CD14-positive monocyte (primary cell): ENCODE measurements at regions not wholly inside any gene's neighbourhood (a gene's known extent, or its start where the extent isn't known, plus 50 kb on each side); places are given as distances from the start of the nearest gene placed in this dataset.

ENCODE experiments used
- DNase-seq, 3 donors: peaks; one replicate each; pipeline ENCODE4 v3.0.0-alpha.2; 2011 to 2022
- H2AFZ ChIP-seq: 2 replicates; pipeline ENCODE4 v1.6.0; 2012; ENCODE audit warnings: mild to moderate bottlenecking, low read depth, low read length, inconsistent platforms; ENCODE audit not compliant: insufficient read depth, poor library complexity, severe bottlenecking
- H3K27ac ChIP-seq, 2 donors: 1 replicate in 1 of 2; 2 replicates in 1 of 2; pipeline ENCODE4 v1.5.1; 2012 to 2013; ENCODE audit warnings: low read length in 2 of 2, control low read depth in 1 of 2, inconsistent platforms in 1 of 2, low read depth in 1 of 2, mild to moderate bottlenecking in 1 of 2
- H3K27me3 ChIP-seq, 2 donors: one replicate each; pipeline versions ENCODE4 v1.6.0 to v1.6.1; 2011 to 2013; ENCODE audit warnings: low read length in 2 of 2; ENCODE audit not compliant: control insufficient read depth in 2 of 2, insufficient read depth in 2 of 2
- H3K36me3 ChIP-seq, 2 donors: replicated peaks in 1 of 2; 1 replicate in 1 of 2; 2 replicates in 1 of 2; pipeline versions ENCODE4 v1.5.1 to v1.6.1; 2012 to 2013; ENCODE audit warnings: low read length in 2 of 2, control low read depth in 1 of 2, inconsistent platforms in 1 of 2, mild to moderate bottlenecking in 1 of 2; ENCODE audit not compliant: insufficient read depth in 2 of 2, control insufficient read depth in 1 of 2
- H3K4me1 ChIP-seq, 2 donors: 1 replicate in 1 of 2; 2 replicates in 1 of 2; pipeline versions ENCODE4 v1.5.1 to v1.6.1; 2012 to 2013; ENCODE audit warnings: low read length in 2 of 2, control low read depth in 1 of 2, inconsistent platforms in 1 of 2, mild to moderate bottlenecking in 1 of 2, moderate library complexity in 1 of 2; ENCODE audit not compliant: insufficient read depth in 2 of 2, control insufficient read depth in 1 of 2
- H3K4me2 ChIP-seq: replicated peaks from 2 replicates; pipeline ENCODE3; 2012; ENCODE audit warnings: low read length, moderate library complexity, mild to moderate bottlenecking; ENCODE audit not compliant: poor library complexity, severe bottlenecking; ENCODE audit errors: extremely low read depth
- H3K4me3 ChIP-seq, 3 experiments: fragments of 200-600 bp in 1 of 3; sonication (generic) in 1 of 3; replicated peaks in 1 of 3; 1 replicate in 2 of 3; 2 replicates in 1 of 3; pipeline ENCODE4 v1.5.1; 2011 to 2013; ENCODE audit warnings: low read length in 3 of 3, mild to moderate bottlenecking in 3 of 3, control low read depth in 2 of 3, low read depth in 2 of 3, inconsistent platforms in 1 of 3, moderate library complexity in 1 of 3
- H3K79me2 ChIP-seq: 2 replicates; pipeline ENCODE4 v1.6.0; 2012; ENCODE audit warnings: mild to moderate bottlenecking, control low read depth, inconsistent platforms, low read length, moderate library complexity; ENCODE audit not compliant: insufficient read depth
- H3K9ac ChIP-seq: 2 replicates; pipeline ENCODE4 v1.6.0; 2017; ENCODE audit warnings: low read length, mild to moderate bottlenecking; ENCODE audit not compliant: insufficient read depth, poor library complexity, severe bottlenecking
- H3K9me3 ChIP-seq, 2 donors: replicated peaks in 1 of 2; 1 replicate in 1 of 2; 2 replicates in 1 of 2; pipeline versions ENCODE4 v1.5.1 to v1.6.1; 2012 to 2013; ENCODE audit warnings: low read length in 2 of 2, control low read depth in 1 of 2; ENCODE audit not compliant: control insufficient read depth in 1 of 2, insufficient read depth in 1 of 2
- H4K20me1 ChIP-seq: 2 replicates; pipeline ENCODE4 v1.6.0; 2012; ENCODE audit warnings: mild to moderate bottlenecking, low read length, control low read depth, moderate library complexity; ENCODE audit not compliant: insufficient read depth
- H3K27ac Mint-ChIP-seq, 7 donors: one replicate each; pipeline ENCODE4 v1.8.0; 2020; ENCODE audit warnings: mild to moderate bottlenecking in 7 of 7, mixed read lengths in 7 of 7, moderate library complexity in 6 of 7, inconsistent platforms in 2 of 7
- H3K27me3 Mint-ChIP-seq, 3 donors: one replicate each; pipeline ENCODE4 v1.8.0; 2021 to 2022; ENCODE audit warnings: low read depth in 3 of 3, mild to moderate bottlenecking in 3 of 3, mixed read lengths in 3 of 3, moderate library complexity in 3 of 3, inconsistent platforms in 1 of 3
- H3K36me3 Mint-ChIP-seq, 2 donors: one replicate each; pipeline ENCODE4 v1.8.0; 2020; ENCODE audit warnings: mixed read lengths in 2 of 2, inconsistent platforms in 1 of 2, mild to moderate bottlenecking in 1 of 2
- H3K4me1 Mint-ChIP-seq: one replicate; pipeline ENCODE4 v1.8.0; 2020; ENCODE audit warnings: mild to moderate bottlenecking, mixed read lengths
- H3K4me3 Mint-ChIP-seq, 2 donors: one replicate each; pipeline ENCODE4 v1.8.0; 2020; ENCODE audit warnings: mild to moderate bottlenecking in 2 of 2, mixed read lengths in 2 of 2, moderate library complexity in 1 of 2
- H3K9me3 Mint-ChIP-seq, 7 donors: one replicate each; pipeline ENCODE4 v1.8.0; 2020 to 2022; ENCODE audit warnings: mixed read lengths in 7 of 7, mild to moderate bottlenecking in 6 of 7, moderate library complexity in 6 of 7, inconsistent platforms in 2 of 7
- CTCF ChIP-seq: fragments of 200-600 bp; IDR thresholded peaks from one replicate; pipeline ENCODE4 v1.8.0; 2022; ENCODE audit warnings: antibody characterized with exemption, mild to moderate bottlenecking
- WGBS: methylation state at CpG from one replicate; pipeline ENCODE4 v1.1.5; 2013; ENCODE audit warnings: missing lambda C conversion rate; ENCODE audit not compliant: insufficient coverage; 5-methylcytosine and 5-hydroxymethylcytosine counted together
- intact Hi-C, 2 donors: fragments of 100-400 bp; cut with micrococcal nuclease; formaldehyde crosslinking; loops; one replicate each; pipeline versions ENCODE4 v1.15.0 to v1.15.1; 2023

DNA sequence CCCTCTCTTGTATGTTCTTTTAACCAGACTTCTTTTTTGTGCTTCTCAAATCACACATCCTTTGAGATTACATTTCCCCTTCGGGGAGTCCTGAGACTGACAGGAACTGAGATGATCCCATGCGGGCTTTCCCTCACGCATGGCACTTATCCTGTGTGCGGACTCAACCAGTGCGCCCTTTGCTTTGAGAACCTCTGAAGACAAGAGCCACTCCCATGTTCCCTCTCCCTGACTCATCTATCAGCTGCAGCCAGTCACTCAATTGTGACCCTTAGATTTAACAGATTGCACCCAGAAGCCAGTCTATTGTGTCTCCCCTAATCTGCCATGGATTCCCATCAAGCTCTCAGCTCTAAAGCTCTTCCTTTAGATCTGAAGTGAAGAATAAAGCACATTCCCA is 353.9 kb upstream of the MEOX2 start:
- peaks cover 0 to 2% (median 1%) of the 10 kb centered on the region in 3 donors for H3K27me3 Mint-ChIP-seq
- DNase-seq = no peak
- no peak overlapping the region for H3K4me3 ChIP-seq
- no peak overlapping the region for H3K27ac ChIP-seq
- H3K4me1 Mint-ChIP-seq = no peaks in the 10 kb centered on the region
- H3K4me2 ChIP-seq = no peak overlapping the region
- no peak overlapping the region for H3K9ac ChIP-seq
- no peak overlapping the region for H3K27ac Mint-ChIP-seq
- H3K36me3 Mint-ChIP-seq = no peaks in the 10 kb centered on the region
- no peaks in the 10 kb centered on the region for H3K36me3 ChIP-seq
- no peaks in the 10 kb centered on the region for H3K4me1 ChIP-seq
- H3K9me3 Mint-ChIP-seq = peaks cover 5 to 16% (median 9%) of the 10 kb centered on the region in 7 donors
- peaks cover 0 to 10% of the 10 kb centered on the region in 2 donors for H3K9me3 ChIP-seq
- H3K27me3 ChIP-seq = no peaks in the 10 kb centered on the region
- no peaks in the 10 kb centered on the region for H3K79me2 ChIP-seq
- no peak for TF ChIP-seq CTCF
- H2AFZ ChIP-seq = no peak overlapping the region
- no peaks in the 10 kb centered on the region for H4K20me1 ChIP-seq
- H3K4me3 Mint-ChIP-seq = no peak overlapping the region
- intact Hi-C loops = no loop called here
- WGBS = 96% methylated on average over 5 of the region's 5 CpGs

- Histone ChIP-seq H4K20me1 (no peaks in the 10 kb centered on the region), H3K4me1 (no peaks in the 10 kb centered on the region), H3K4me3 (no peak overlapping the region), H3K9ac (no peak overlapping the region), H3K27ac (no peak overlapping the region), H2AFZ (no peak overlapping the region), H3K79me2 (no peaks in the 10 kb centered on the region), H3K4me2 (no peak overlapping the region), H3K36me3 (no peaks in the 10 kb centered on the region), H3K9me3 (peaks cover 0 to 10% of the 10 kb centered on the region in 2 donors), H3K27me3 (no peaks in the 10 kb centered on the region)
- no peak for TF ChIP-seq CTCF
- Mint-ChIP-seq H3K9me3 (peaks cover 6 to 16% (median 10%) of the 10 kb centered on the region in 7 donors), H3K27me3 (peaks cover 0 to 2% (median 1%) of the 10 kb centered on the region in 3 donors), H3K27ac (no peak overlapping the region), H3K36me3 (no peaks in the 10 kb centered on the region), H3K4me1 (no peaks in the 10 kb centered on the region), H3K4me3 (no peak overlapping the region)
- intact Hi-C loops = no loop called here
- no peak for DNase-seq
- WGBS = no CpG with 5 or more reads among the region's 3 CpGs
Measured at GRCh38 chr7:16038906-16039305, 352.4 kb upstream of the MEOX2 start.
